ENCODE measurements at regions not wholly inside any gene's neighbourhood (a gene's known extent, or its start where the extent isn't known, plus 50 kb on each side); places are given as distances from the start of the nearest gene placed in this dataset.

- H2BK15ac ChIP-seq (ENCODE audit: low read length), result no peak overlapping the region
- peaks cover 3 to 8% of the 10 kb centered on the region in 2 donors for H3K9me3 ChIP-seq (replicated peaks in 1 of 2; ENCODE audit: control insufficient read depth in 2 of 2, insufficient read depth in 1 of 2, low read depth in 1 of 2, low read length in 2 of 2)
- H3K79me1 ChIP-seq (ENCODE audit: low read depth, low read length), result no peaks in the 10 kb centered on the region
- no CpG with 5 or more reads among the region's 4 CpGs for WGBS, 2 donors (ENCODE audit: extremely low coverage in 2 of 2, insufficient read length in 2 of 2, insufficient replicate concordance in 1 of 2)
- H3K4ac ChIP-seq (ENCODE audit: low read length), result no peak overlapping the region
- H3K14ac ChIP-seq (ENCODE audit: low read length), result no peak overlapping the region
- no peak overlapping the region for H3K4me3 ChIP-seq (ENCODE audit: low read length in 2 of 2)
- H3K36me3 ChIP-seq (replicated peaks in 1 of 2; ENCODE audit: control insufficient read depth in 2 of 2, insufficient read depth in 2 of 2, low read length in 2 of 2), result no peaks in the 10 kb centered on the region
- no peak overlapping the region for H2BK5ac ChIP-seq (ENCODE audit: low read length)
- no peak overlapping the region for H3K27ac ChIP-seq (replicated peaks; ENCODE audit: low read length)
- DNase-seq (ENCODE audit: low spot score), result no peak
- H2AK5ac ChIP-seq (ENCODE audit: low read depth, low read length), result no peak overlapping the region
- no peak overlapping the region for H2AFZ ChIP-seq (ENCODE audit: low read length)
- H3K18ac ChIP-seq (ENCODE audit: low read length), result no peak overlapping the region
- H3K23ac ChIP-seq (ENCODE audit: low read depth, low read length, poor library complexity), result no peak overlapping the region
- H2BK120ac ChIP-seq (ENCODE audit: low read depth, low read length), result no peak overlapping the region
- H3K4me1 ChIP-seq (ENCODE audit: control insufficient read depth in 2 of 2, insufficient read depth in 1 of 2, low read depth in 1 of 2, low read length in 2 of 2), result peaks cover 0 to under 1% of the 10 kb centered on the region in 2 donors
- H4K8ac ChIP-seq (ENCODE audit: low read depth, low read length), result no peak overlapping the region
- H2BK12ac ChIP-seq (ENCODE audit: low read length), result no peak overlapping the region
- H3K4me2 ChIP-seq (ENCODE audit: insufficient read depth, low read length, poor library complexity, severe bottlenecking), result no peak overlapping the region
- H3K9ac ChIP-seq (ENCODE audit: low read depth, low read length, poor library complexity), result no peak overlapping the region
- H4K91ac ChIP-seq (ENCODE audit: low read depth, low read length, poor library complexity), result no peak overlapping the region
- no peaks in the 10 kb centered on the region for H3K27me3 ChIP-seq (ENCODE audit: control insufficient read depth in 3 of 3, insufficient read depth in 3 of 3, low read depth in 1 of 3, low read length in 3 of 3)
Measured at GRCh38 chr12:19021240-19021639, 108.3 kb upstream of the PLEKHA5 start.

- no peaks in the 10 kb centered on the region for H3K27me3 ChIP-seq (ENCODE audit: control insufficient read depth in 3 of 3, insufficient read depth in 3 of 3, low read depth in 1 of 3, low read length in 3 of 3)
- H4K91ac ChIP-seq (ENCODE audit: low read depth, low read length, poor library complexity), result no peak overlapping the region
- H3K18ac ChIP-seq (ENCODE audit: low read length), result no peak overlapping the region
- no peak overlapping the region for H2BK15ac ChIP-seq (ENCODE audit: low read length)
- no peak overlapping the region for H3K9ac ChIP-seq (ENCODE audit: low read depth, low read length, poor library complexity)
- no peaks in the 10 kb centered on the region for H3K36me3 ChIP-seq (replicated peaks in 1 of 2; ENCODE audit: control insufficient read depth in 2 of 2, insufficient read depth in 2 of 2, low read length in 2 of 2)
- H3K4me3 ChIP-seq (ENCODE audit: low read length in 2 of 2), result no peak overlapping the region
- no peak overlapping the region for H2AFZ ChIP-seq (ENCODE audit: low read length)
- H2BK5ac ChIP-seq (ENCODE audit: low read length), result no peak overlapping the region
- H3K79me1 ChIP-seq (ENCODE audit: low read depth, low read length), result no peaks in the 10 kb centered on the region
- no peak overlapping the region for H3K23ac ChIP-seq (ENCODE audit: low read depth, low read length, poor library complexity)
- no CpG with 5 or more reads among the region's 1 CpG for WGBS, 2 donors (ENCODE audit: extremely low coverage in 2 of 2, insufficient read length in 2 of 2, insufficient replicate concordance in 1 of 2)
- H3K4me1 ChIP-seq (ENCODE audit: control insufficient read depth in 2 of 2, insufficient read depth in 1 of 2, low read depth in 1 of 2, low read length in 2 of 2), result peaks cover 0 to 4% of the 10 kb centered on the region in 2 donors
- DNase-seq (ENCODE audit: low spot score), result no peak
- no peak overlapping the region for H2BK120ac ChIP-seq (ENCODE audit: low read depth, low read length)
- H4K8ac ChIP-seq (ENCODE audit: low read depth, low read length), result no peak overlapping the region
- no peak overlapping the region for H2AK5ac ChIP-seq (ENCODE audit: low read depth, low read length)
- no peak overlapping the region for H3K27ac ChIP-seq (replicated peaks; ENCODE audit: low read length)
- no peak overlapping the region for H2BK12ac ChIP-seq (ENCODE audit: low read length)
- H3K4ac ChIP-seq (ENCODE audit: low read length), result no peak overlapping the region
- H3K14ac ChIP-seq (ENCODE audit: low read length), result no peak overlapping the region
- H3K9me3 ChIP-seq (replicated peaks in 1 of 2; ENCODE audit: control insufficient read depth in 2 of 2, insufficient read depth in 1 of 2, low read depth in 1 of 2, low read length in 2 of 2), result peaks cover 3 to 8% of the 10 kb centered on the region in 2 donors
- H3K4me2 ChIP-seq (ENCODE audit: insufficient read depth, low read length, poor library complexity, severe bottlenecking), result no peak overlapping the region
Measured at GRCh38 chr12:19021646-19022045, 107.9 kb upstream of the PLEKHA5 start.

GRCh38 chr12:19025582-19025981, 104.0 kb upstream of the PLEKHA5 start:
- peaks cover 4 to 10% of the 10 kb centered on the region in 2 donors for H3K4me1 ChIP-seq (ENCODE audit: control insufficient read depth in 2 of 2, insufficient read depth in 1 of 2, low read depth in 1 of 2, low read length in 2 of 2)
- peak overlapping the region; percentile 25 for H3K27ac ChIP-seq (replicated peaks; ENCODE audit: low read length)
- H3K23ac ChIP-seq (ENCODE audit: low read depth, low read length, poor library complexity), result no peak overlapping the region
- no peak overlapping the region for H2BK5ac ChIP-seq (ENCODE audit: low read length)
- H2BK120ac ChIP-seq (ENCODE audit: low read depth, low read length), result no peak overlapping the region
- no peak overlapping the region for H4K91ac ChIP-seq (ENCODE audit: low read depth, low read length, poor library complexity)
- WGBS, 2 donors (ENCODE audit: extremely low coverage in 2 of 2, insufficient read length in 2 of 2, insufficient replicate concordance in 1 of 2), result no CpG with 5 or more reads among the region's 5 CpGs
- no peak for DNase-seq (ENCODE audit: low spot score)
- H3K4me2 ChIP-seq (ENCODE audit: insufficient read depth, low read length, poor library complexity, severe bottlenecking), result no peak overlapping the region
- no peak overlapping the region for H2AK5ac ChIP-seq (ENCODE audit: low read depth, low read length)
- H3K9ac ChIP-seq (ENCODE audit: low read depth, low read length, poor library complexity), result no peak overlapping the region
- H4K8ac ChIP-seq (ENCODE audit: low read depth, low read length), result no peak overlapping the region
- no peaks in the 10 kb centered on the region for H3K79me1 ChIP-seq (ENCODE audit: low read depth, low read length)
- no peak overlapping the region for H2BK12ac ChIP-seq (ENCODE audit: low read length)
- H3K18ac ChIP-seq (ENCODE audit: low read length), result no peak overlapping the region
- H3K27me3 ChIP-seq (ENCODE audit: control insufficient read depth in 3 of 3, insufficient read depth in 3 of 3, low read depth in 1 of 3, low read length in 3 of 3), result no peaks in the 10 kb centered on the region
- H3K9me3 ChIP-seq (replicated peaks in 1 of 2; ENCODE audit: control insufficient read depth in 2 of 2, insufficient read depth in 1 of 2, low read depth in 1 of 2, low read length in 2 of 2), result peaks cover 3 to 8% of the 10 kb centered on the region in 2 donors
- no peaks in the 10 kb centered on the region for H3K36me3 ChIP-seq (replicated peaks in 1 of 2; ENCODE audit: control insufficient read depth in 2 of 2, insufficient read depth in 2 of 2, low read length in 2 of 2)
- H2AFZ ChIP-seq (ENCODE audit: low read length), result no peak overlapping the region
- no peak overlapping the region for H3K4ac ChIP-seq (ENCODE audit: low read length)
- H3K14ac ChIP-seq (ENCODE audit: low read length), result no peak overlapping the region
- no peak overlapping the region for H3K4me3 ChIP-seq (ENCODE audit: low read length in 2 of 2)
- no peak overlapping the region for H2BK15ac ChIP-seq (ENCODE audit: low read length)

GRCh38 chr12:19026034-19026433, 103.5 kb upstream of the PLEKHA5 start:
- Histone ChIP-seq H2BK5ac (ENCODE audit: low read length) (no peak overlapping the region), H2AK5ac (ENCODE audit: low read depth, low read length) (no peak overlapping the region), H3K23ac (ENCODE audit: low read depth, low read length, poor library complexity) (no peak overlapping the region), H2BK15ac (ENCODE audit: low read length) (no peak overlapping the region), H4K91ac (ENCODE audit: low read depth, low read length, poor library complexity) (no peak overlapping the region), H3K4me3 (ENCODE audit: low read length in 2 of 2) (no peak overlapping the region), H3K27me3 (ENCODE audit: control insufficient read depth in 3 of 3, insufficient read depth in 3 of 3, low read depth in 1 of 3, low read length in 3 of 3) (no peaks in the 10 kb centered on the region), H3K9me3 (replicated peaks in 1 of 2; ENCODE audit: control insufficient read depth in 2 of 2, insufficient read depth in 1 of 2, low read depth in 1 of 2, low read length in 2 of 2) (peaks cover 3 to 8% of the 10 kb centered on the region in 2 donors), H2BK120ac (ENCODE audit: low read depth, low read length) (no peak overlapping the region), H3K9ac (ENCODE audit: low read depth, low read length, poor library complexity) (no peak overlapping the region), H2AFZ (ENCODE audit: low read length) (no peak overlapping the region), H3K36me3 (replicated peaks in 1 of 2; ENCODE audit: control insufficient read depth in 2 of 2, insufficient read depth in 2 of 2, low read length in 2 of 2) (no peaks in the 10 kb centered on the region), H4K8ac (ENCODE audit: low read depth, low read length) (no peak overlapping the region), H3K14ac (ENCODE audit: low read length) (no peak overlapping the region), H3K4ac (ENCODE audit: low read length) (no peak overlapping the region), H3K4me1 (ENCODE audit: control insufficient read depth in 2 of 2, insufficient read depth in 1 of 2, low read depth in 1 of 2, low read length in 2 of 2) (peaks cover 4 to 10% of the 10 kb centered on the region in 2 donors), H3K27ac (replicated peaks; ENCODE audit: low read length) (peak overlapping the region; percentile 50), H3K4me2 (ENCODE audit: insufficient read depth, low read length, poor library complexity, severe bottlenecking) (no peak overlapping the region), H3K79me1 (ENCODE audit: low read depth, low read length) (no peaks in the 10 kb centered on the region), H2BK12ac (ENCODE audit: low read length) (no peak overlapping the region), H3K18ac (ENCODE audit: low read length) (no peak overlapping the region)
- no peak for DNase-seq (ENCODE audit: low spot score)
- WGBS, 2 donors (ENCODE audit: extremely low coverage in 2 of 2, insufficient read length in 2 of 2, insufficient replicate concordance in 1 of 2), result no CpG with 5 or more reads among the region's 4 CpGs
